Activated T-helper 17 cell treated with anti-CD3 and anti-CD28 coated beads, Interleukin-2, amount 50 U/mL, for 72 hours (primary cell): ENCODE measurements at regions not wholly inside any gene's neighbourhood (a gene's known extent, or its start where the extent isn't known, plus 50 kb on each side); places are given as distances from the start of the nearest gene placed in this dataset.
"Not testable (repeated sequence)": the region's sequence is repeated elsewhere in the genome, so short reads cannot be mapped to it uniquely, and the experiment has no call there.

Experiments
- ATAC-seq: fragments of 150-1000 bp; cut with Tn5 transposase; replicated peaks from 2 replicates; pipeline ENCODE4 v1.10.0; 2021; ENCODE audit warnings: mild to moderate bottlenecking, moderate library complexity
- H3K27ac Mint-ChIP-seq: one replicate; pipeline ENCODE4 v1.8.0; 2022; ENCODE audit warnings: mixed read lengths
- H3K27me3 Mint-ChIP-seq: one replicate; pipeline ENCODE4 v1.8.0; 2022; ENCODE audit warnings: mixed read lengths
- H3K36me3 Mint-ChIP-seq: one replicate; pipeline ENCODE4 v1.8.0; 2022; ENCODE audit warnings: low read depth, mild to moderate bottlenecking, mixed read lengths
- H3K4me1 Mint-ChIP-seq: one replicate; pipeline ENCODE4 v1.8.0; 2022; ENCODE audit warnings: mixed read lengths
- H3K4me3 Mint-ChIP-seq: one replicate; pipeline ENCODE4 v1.8.0; 2022; ENCODE audit warnings: mild to moderate bottlenecking, mixed read lengths
- H3K9me3 Mint-ChIP-seq: one replicate; pipeline ENCODE4 v1.8.0; 2022; ENCODE audit warnings: mixed read lengths

DNA sequence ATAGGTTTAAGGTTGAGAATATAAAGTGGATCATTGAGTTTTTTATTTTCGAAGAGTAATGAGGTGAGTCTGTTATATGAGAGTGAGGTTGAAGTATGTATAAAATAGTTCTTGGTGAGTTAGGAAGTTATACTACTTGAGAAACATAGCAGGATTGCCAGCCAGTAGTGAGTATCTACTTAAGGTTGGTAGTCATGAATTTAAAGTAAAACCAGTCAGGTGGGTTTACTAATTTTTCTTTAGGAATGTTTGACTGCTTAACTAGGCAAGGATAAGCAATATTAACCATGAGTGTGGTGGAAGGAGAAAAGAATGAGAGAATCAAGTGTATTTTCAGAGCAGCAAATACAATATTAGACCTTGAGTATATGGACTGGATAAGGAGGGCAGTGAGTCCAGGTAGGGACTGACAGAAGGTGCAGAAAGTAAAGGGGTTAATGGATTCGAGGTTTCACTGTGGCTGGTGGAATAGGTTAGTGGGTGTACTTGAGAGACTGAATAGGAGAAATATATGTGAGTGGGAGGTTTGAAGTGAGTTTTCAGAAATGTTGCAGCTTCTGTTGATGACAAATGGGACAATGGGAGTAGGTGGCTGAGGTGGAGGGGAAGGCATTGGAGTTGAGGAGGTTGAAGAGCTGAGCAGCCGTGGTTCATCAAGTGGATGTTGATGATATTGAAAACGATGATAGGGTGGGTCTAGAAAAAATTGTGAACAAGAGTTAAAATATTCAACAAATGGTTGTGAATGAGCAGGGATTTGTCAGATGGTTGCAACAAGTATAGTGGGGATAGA, 232.5 kb upstream of the ASCC3 start:
- Mint-ChIP-seq H3K27me3 (no peaks in the 10 kb centered on the region), H3K27ac (no peak overlapping the region), H3K36me3 (no peaks in the 10 kb centered on the region), H3K4me1 (no peaks in the 10 kb centered on the region), H3K9me3 (no peaks in the 10 kb centered on the region), H3K4me3 (no peak overlapping the region)
- no peak for ATAC-seq

DNA sequence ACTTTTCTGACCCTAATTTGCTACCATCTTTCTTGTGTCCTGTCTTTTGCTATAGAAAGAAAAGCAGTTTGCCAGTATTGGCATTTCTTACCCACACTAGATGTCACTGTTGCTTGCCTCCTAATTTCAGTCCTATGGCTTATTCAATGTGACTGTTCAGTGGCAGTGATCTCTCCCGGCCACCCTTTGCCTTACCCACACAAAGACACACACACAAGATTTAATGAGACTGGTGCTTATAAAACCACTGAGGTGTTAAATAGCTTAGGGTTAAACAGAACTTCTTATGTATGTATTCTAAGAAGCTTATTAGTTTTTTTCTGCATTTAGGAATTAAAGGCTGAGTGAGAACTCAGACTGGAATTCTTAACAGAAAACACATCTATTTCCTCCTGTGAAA, 233.6 kb upstream of the ASCC3 start:
- H3K27ac Mint-ChIP-seq = no peak overlapping the region
- H3K36me3 Mint-ChIP-seq = no peaks in the 10 kb centered on the region
- no peaks in the 10 kb centered on the region for H3K9me3 Mint-ChIP-seq
- H3K27me3 Mint-ChIP-seq = no peaks in the 10 kb centered on the region
- no peak overlapping the region for H3K4me3 Mint-ChIP-seq
- ATAC-seq = no peak
- H3K4me1 Mint-ChIP-seq = no peaks in the 10 kb centered on the region

DNA sequence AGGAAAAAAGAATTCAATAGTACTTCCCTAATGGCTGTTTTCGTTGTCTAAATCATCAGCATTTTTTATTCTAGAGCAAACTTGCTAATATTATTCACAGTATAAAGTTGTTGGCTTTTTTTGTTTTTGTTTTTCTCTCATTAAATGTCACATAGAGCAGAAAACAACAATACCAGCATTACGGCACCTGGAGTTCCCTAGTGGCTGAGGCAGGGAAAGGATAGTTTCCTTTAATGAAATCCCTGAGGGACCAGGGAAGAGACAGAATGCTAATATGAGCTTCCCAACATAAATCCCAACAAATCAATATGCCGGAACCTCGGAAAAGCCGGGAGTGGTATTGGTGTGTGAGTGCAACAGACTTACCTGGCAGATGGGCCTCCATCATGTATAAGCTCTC, 235.2 kb upstream of the ASCC3 start:
- Mint-ChIP-seq H3K27me3 (no peaks in the 10 kb centered on the region), H3K36me3 (no peaks in the 10 kb centered on the region), H3K9me3 (no peaks in the 10 kb centered on the region), H3K27ac (no peak overlapping the region), H3K4me1 (no peaks in the 10 kb centered on the region), H3K4me3 (no peak overlapping the region)
- ATAC-seq = no peak

DNA sequence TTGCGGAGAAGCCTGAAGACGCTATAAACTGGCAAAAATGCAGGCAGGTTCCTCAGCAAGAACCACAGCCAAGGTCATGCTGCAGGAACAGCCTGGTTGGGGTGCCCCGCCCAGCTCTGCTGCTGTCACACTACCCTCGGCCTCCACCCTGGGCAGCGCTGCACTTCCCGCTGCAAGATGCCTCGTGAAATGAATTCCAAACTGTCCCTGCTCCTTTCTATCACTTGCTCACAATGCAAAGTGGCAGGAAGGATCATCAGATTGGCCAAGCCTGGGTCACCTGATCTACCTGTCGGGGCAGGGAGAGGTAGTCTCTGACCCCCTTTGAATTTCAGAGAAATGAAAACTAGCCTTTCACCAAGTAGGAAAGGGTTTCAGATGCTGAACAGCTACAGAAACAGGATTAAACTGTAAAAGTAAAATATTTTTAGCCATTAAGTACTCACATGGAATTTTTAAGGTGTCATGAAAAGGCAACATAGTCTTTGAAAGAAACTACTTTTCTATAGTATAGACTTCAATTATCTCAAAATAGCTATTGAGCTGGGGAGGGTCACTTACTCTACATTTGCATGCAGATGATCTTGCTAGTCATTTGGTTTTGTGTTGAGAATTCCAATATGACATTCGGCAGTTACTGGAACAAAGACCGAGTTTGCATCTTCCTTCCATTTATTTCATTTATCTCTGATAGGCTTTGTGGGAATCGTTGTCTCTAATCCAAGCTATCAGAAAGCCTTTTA, 236.4 kb upstream of the ASCC3 start:
- H3K4me3 Mint-ChIP-seq = no peak overlapping the region
- ATAC-seq = no peak
- H3K36me3 Mint-ChIP-seq = no peaks in the 10 kb centered on the region
- no peaks in the 10 kb centered on the region for H3K9me3 Mint-ChIP-seq
- no peaks in the 10 kb centered on the region for H3K4me1 Mint-ChIP-seq
- H3K27ac Mint-ChIP-seq = no peak overlapping the region
- H3K27me3 Mint-ChIP-seq = no peaks in the 10 kb centered on the region

DNA sequence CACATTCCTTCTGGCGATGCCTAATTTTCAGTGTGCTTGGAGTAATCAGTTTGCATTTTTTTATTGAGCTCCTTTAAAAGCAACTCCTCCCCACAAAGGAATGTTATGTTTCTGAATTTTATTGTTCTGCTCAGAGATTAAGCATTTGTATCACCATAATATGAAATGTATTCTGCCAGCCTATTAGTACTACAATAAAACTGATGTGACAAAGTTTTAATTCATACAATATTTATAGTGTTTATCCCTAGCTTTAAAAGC, 236.9 kb upstream of the ASCC3 start:
- H3K4me1 Mint-ChIP-seq = no peaks in the 10 kb centered on the region
- no peaks in the 10 kb centered on the region for H3K36me3 Mint-ChIP-seq
- H3K4me3 Mint-ChIP-seq = no peak overlapping the region
- H3K27ac Mint-ChIP-seq = no peak overlapping the region
- no peaks in the 10 kb centered on the region for H3K27me3 Mint-ChIP-seq
- no peaks in the 10 kb centered on the region for H3K9me3 Mint-ChIP-seq
- no peak for ATAC-seq

DNA sequence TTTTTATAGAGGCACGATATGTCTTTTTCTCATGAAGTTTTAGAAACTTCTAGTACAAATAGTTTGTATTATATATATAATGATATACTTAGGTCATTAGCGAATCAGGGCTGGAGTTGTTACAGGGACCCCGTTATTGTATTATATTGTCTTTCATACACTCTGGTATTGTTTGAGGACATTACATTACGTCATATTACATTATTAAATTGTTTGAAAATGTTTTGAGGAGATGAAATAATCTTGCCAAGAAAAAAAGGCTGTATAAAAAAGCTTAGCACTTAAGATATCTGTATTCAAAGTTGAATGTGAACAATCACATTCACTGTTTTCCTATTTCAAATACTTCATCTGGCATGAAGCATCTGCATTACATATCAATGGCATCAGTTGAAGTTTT, 239.6 kb upstream of the ASCC3 start:
- H3K4me1 Mint-ChIP-seq = no peaks in the 10 kb centered on the region
- H3K27ac Mint-ChIP-seq = no peak overlapping the region
- H3K27me3 Mint-ChIP-seq = no peaks in the 10 kb centered on the region
- H3K9me3 Mint-ChIP-seq = no peaks in the 10 kb centered on the region
- H3K4me3 Mint-ChIP-seq = no peak overlapping the region
- no peaks in the 10 kb centered on the region for H3K36me3 Mint-ChIP-seq
- ATAC-seq = no peak

DNA sequence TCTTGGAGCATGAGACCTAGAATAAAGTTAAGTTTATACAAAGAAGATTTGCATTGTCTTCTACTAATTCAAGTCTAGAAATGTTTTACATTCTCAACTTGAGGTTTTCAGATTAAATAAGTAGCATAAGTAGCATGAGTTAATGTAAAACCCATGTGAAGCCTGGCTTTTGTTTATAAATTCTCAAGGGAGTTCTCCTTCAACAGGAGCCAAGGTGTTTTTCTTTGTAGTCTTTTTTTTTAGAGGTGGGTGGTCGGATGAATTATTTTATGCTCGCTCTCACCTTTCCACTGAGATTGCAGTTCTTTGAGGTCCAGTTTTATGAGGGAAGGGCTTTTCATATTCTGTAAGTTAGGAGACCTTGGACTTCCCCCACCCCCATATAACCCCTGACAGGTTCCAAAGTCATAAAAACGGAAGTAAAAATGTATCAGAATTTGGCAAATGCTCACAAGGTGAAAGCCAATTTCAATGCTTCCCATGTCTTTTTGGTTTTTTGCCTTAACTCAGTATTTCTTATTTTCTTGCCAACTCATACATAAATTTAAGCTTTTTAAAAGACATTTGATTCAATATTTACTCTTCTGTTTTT, 244.3 kb upstream of the ASCC3 start:
- Mint-ChIP-seq H3K27me3 (no peaks in the 10 kb centered on the region), H3K9me3 (no peaks in the 10 kb centered on the region), H3K36me3 (no peaks in the 10 kb centered on the region), H3K4me3 (no peak overlapping the region), H3K27ac (no peak overlapping the region), H3K4me1 (no peaks in the 10 kb centered on the region)
- no peak for ATAC-seq

DNA sequence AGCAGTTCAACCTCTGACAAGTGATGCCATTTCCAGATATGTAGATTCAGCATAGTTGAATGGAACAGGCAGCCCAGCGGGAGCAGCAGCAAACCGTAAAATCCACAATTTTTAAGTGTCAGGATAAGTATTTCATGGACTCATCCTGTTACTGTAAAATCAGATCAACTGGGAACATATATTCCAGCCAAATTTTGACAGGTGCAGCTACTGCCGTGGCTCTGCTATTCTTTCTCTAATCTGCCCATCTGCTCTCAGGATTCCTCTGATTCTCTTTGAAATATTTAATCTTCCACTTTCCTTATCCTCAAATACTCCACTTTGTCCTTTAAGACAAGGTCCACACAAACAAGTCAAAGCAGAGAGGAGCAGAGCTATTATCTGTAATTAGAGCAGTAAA, 245.4 kb upstream of the ASCC3 start:
- no peak overlapping the region for H3K27ac Mint-ChIP-seq
- no peaks in the 10 kb centered on the region for H3K27me3 Mint-ChIP-seq
- ATAC-seq = no peak
- H3K36me3 Mint-ChIP-seq = no peaks in the 10 kb centered on the region
- H3K9me3 Mint-ChIP-seq = no peaks in the 10 kb centered on the region
- no peaks in the 10 kb centered on the region for H3K4me1 Mint-ChIP-seq
- no peak overlapping the region for H3K4me3 Mint-ChIP-seq

DNA sequence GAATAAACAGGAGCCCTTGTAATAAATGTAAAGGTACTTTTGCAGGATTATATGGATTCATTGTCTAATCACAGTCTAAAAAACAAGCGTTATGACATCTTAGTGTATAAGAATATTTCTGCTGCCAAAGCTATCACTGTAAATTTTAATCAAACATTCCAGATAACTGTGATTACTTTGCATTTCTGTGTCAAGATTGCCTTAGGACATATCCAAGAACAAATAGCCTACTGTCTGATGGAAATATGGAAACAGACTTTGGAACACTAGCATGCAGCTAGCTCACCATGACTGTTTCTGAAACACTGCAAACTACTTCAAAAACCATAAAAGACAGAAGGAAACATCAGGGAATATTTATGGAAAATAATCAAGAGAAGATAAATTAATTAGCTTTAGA, 248.7 kb upstream of the ASCC3 start:
- Mint-ChIP-seq H3K27ac (no peak overlapping the region), H3K4me1 (no peaks in the 10 kb centered on the region)

DNA sequence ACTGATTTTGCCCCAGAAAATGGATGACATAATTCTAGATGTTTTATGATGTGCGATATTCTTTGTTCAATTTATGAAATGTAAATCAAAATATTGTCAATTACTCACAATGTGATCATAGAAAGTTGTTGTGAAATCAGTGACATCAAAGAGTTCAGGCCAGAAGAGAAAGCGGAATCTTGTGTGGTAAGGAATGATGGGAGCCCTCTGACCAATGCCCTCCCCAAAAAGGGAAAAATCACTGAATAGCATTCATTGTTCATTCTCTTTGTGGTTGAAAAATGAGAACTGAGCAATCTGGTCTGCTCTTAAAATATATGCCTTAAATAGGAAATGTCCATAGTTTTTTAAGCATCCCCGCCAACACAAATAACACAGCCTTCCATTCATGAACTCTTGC, 247.1 kb upstream of the GRIK2 start:
- ATAC-seq = no peak
- H3K9me3 Mint-ChIP-seq = no peaks in the 10 kb centered on the region
- no peaks in the 10 kb centered on the region for H3K4me1 Mint-ChIP-seq

More for the DNA sequence above, 248.7 kb upstream of the ASCC3 start:
- Mint-ChIP-seq H3K27me3 (no peaks in the 10 kb centered on the region), H3K36me3 (no peaks in the 10 kb centered on the region), H3K9me3 (no peaks in the 10 kb centered on the region), H3K4me3 (no peak overlapping the region)
- ATAC-seq = no peak

DNA sequence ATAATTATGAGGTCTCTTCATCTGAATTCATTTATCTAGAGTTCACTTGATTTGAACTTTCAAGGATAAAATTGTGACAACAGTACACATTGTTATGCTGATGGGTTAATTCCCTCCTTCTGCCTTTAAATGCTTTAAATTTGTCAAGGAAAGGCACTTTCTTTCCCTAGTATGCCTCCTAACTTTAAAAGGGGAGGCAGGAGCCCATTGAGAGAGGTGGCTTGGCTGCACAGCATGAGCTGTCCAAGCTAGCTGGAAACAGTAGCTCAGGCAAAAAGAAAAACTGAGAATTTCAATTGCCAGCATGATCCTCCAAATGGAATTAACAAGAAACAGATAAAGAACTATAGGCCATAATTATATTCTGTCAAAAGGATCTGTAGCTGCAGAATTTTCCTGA, 243.3 kb upstream of the GRIK2 start:
- no peak for ATAC-seq
- Mint-ChIP-seq H3K9me3 (no peaks in the 10 kb centered on the region), H3K36me3 (no peaks in the 10 kb centered on the region), H3K4me1 (no peaks in the 10 kb centered on the region), H3K27ac (no peak overlapping the region), H3K27me3 (no peaks in the 10 kb centered on the region), H3K4me3 (no peak overlapping the region)

More for the DNA sequence above, 247.1 kb upstream of the GRIK2 start:
- no peak overlapping the region for H3K4me3 Mint-ChIP-seq
- H3K36me3 Mint-ChIP-seq = no peaks in the 10 kb centered on the region
- H3K27me3 Mint-ChIP-seq = no peaks in the 10 kb centered on the region
- no peak overlapping the region for H3K27ac Mint-ChIP-seq

DNA sequence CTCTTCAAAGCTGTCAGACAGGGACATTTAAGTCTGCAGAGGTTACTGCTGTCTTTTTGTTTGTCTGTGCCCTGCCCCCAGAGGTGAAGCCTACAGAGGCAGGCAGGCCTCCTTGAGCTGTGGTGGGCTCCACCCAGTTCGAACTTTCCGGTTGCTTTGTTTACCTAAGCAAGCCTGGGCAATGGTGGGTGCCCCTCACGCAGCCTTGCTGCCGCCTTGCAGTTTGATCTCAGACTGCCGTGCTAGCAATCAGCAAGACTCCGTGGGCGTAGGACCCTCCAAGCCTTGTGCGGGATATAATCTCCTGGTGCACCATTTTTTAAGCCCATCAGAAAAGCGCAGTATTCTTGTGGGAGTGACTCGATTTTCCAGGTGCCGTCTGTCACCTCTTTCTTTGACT, 235.9 kb upstream of the GRIK2 start:
- not testable (repeated sequence) for H3K4me3 Mint-ChIP-seq, ATAC-seq, H3K36me3 Mint-ChIP-seq, H3K4me1 Mint-ChIP-seq, H3K27me3 Mint-ChIP-seq, H3K27ac Mint-ChIP-seq, H3K9me3 Mint-ChIP-seq

DNA sequence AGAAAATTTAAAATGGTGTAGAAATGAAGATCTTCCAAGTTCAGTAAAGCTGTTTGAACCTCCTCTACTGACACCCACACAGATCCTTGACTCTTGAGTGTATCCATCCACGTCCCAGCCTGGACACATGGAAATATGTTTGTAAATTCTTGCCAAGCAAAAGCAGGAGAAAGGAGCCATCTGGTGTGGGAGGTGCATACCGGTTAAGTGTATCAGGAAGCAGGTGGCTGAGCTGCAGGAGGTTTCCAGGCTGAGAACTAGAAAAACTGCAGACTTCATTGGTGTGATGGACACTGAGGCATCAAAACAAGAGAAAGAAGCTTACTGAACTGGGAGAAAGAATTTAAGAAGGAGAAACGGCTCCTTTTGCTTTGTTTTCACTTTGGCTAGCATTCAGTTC, 229.9 kb upstream of the GRIK2 start:
- no peaks in the 10 kb centered on the region for H3K36me3 Mint-ChIP-seq
- H3K4me3 Mint-ChIP-seq = no peak overlapping the region
- ATAC-seq = no peak
- no peaks in the 10 kb centered on the region for H3K27me3 Mint-ChIP-seq
- H3K27ac Mint-ChIP-seq = no peak overlapping the region
- peaks cover 7% of the 10 kb centered on the region for H3K9me3 Mint-ChIP-seq
- H3K4me1 Mint-ChIP-seq = no peaks in the 10 kb centered on the region

DNA sequence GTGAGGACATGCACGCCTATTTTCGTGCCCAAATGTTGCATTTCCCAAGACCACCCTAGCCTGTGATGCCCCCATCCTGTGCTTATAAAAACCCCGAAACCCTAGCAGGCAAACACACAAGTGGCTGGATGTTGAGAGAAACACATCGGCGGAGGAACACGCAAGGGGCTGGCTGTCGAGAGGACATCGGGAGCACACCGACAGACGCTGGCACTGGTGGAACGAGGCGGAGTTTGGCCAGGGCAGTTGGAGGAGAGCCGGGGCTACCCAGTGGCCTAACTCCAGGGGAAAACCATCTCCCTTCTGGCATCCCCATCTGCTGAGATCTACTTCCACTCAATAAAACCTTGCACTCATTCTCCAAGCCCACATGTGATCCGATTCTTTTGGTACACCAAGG, 225.9 kb upstream of the GRIK2 start:
- H3K36me3 Mint-ChIP-seq = no peaks in the 10 kb centered on the region

DNA sequence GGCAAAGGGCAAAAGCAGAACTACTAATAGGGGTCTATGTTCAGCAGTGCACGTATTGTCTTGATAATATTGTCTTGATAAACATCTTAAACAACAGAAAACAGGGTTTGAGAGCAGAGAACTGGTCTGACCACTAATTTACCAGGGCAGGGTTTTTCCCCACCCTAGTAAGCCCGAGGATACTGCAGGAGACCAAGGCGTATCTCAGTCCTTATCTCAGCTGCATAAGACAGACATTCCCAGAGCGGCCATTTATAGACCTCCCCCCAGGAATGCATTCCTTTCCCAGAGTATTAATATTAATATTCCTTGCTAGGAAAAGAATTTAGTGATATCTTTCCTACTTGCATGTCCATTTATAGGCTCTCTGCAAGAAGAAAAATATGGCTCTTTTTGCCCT, 222.5 kb upstream of the GRIK2 start:
- peaks cover 14% of the 10 kb centered on the region for H3K9me3 Mint-ChIP-seq
- H3K4me1 Mint-ChIP-seq, ATAC-seq, H3K36me3 Mint-ChIP-seq, H3K27ac Mint-ChIP-seq, H3K27me3 Mint-ChIP-seq, H3K4me3 Mint-ChIP-seq: not testable (repeated sequence)

More for the DNA sequence above, 225.9 kb upstream of the GRIK2 start:
- Mint-ChIP-seq H3K9me3 (peaks cover 18% of the 10 kb centered on the region), H3K27ac (no peak overlapping the region), H3K27me3 (no peaks in the 10 kb centered on the region), H3K4me3 (no peak overlapping the region), H3K4me1 (no peaks in the 10 kb centered on the region)
- no peak for ATAC-seq
